HG03175 (cell line): ENCODE measurements at regions not wholly inside any gene's neighbourhood (a gene's known extent, or its start where the extent isn't known, plus 50 kb on each side); places are given as distances from the start of the nearest gene placed in this dataset.
"Not testable (repeated sequence)": the region's sequence is repeated elsewhere in the genome, so short reads cannot be mapped to it uniquely, and the experiment has no call there.

Experiments used
- ATAC-seq: cut with Tn5 transposase; IDR thresholded peaks from one replicate; pipeline ENCODE4 v1.9.1; 2021; ENCODE audit warnings: mild to moderate bottlenecking, moderate library complexity; ENCODE audit not compliant: unreplicated experiment

- no peak for ATAC-seq
These were observed 165.5 kb upstream of the NFIA start for GRCh38 chr1:60916906-60917305.

- no peak for ATAC-seq
These were observed 166.2 kb upstream of the NFIA start for GRCh38 chr1:60916199-60916598.

GRCh38 chr1:60915441-60915840 lies 166.9 kb upstream of the NFIA start:
- no peak for ATAC-seq

- no peak for ATAC-seq
These were observed 167.4 kb upstream of the NFIA start for GRCh38 chr1:60914982-60915381.

- not testable (repeated sequence) for ATAC-seq
These were observed 168.7 kb upstream of the NFIA start for GRCh38 chr1:60913708-60914107.

- no peak for ATAC-seq
These were observed 169.3 kb upstream of the NFIA start for GRCh38 chr1:60913039-60913438.

GRCh38 chr1:60911966-60912697 lies 170.2 kb upstream of the NFIA start:
- no peak for ATAC-seq

- no peak for ATAC-seq
These were observed 174.2 kb upstream of the NFIA start for GRCh38 chr1:60908159-60908558.

- ATAC-seq = no peak
These were observed 175.8 kb upstream of the NFIA start for GRCh38 chr1:60906526-60906925.

GRCh38 chr1:60906039-60906438 lies 176.3 kb upstream of the NFIA start:
- ATAC-seq = no peak

- ATAC-seq = no peak
These were observed 178.1 kb upstream of the NFIA start for GRCh38 chr1:60904099-60904851.

GRCh38 chr1:60903591-60903990 lies 178.8 kb upstream of the NFIA start:
- no peak for ATAC-seq

GRCh38 chr1:60899464-60899863 lies 182.9 kb upstream of the NFIA start:
- no peak for ATAC-seq

GRCh38 chr1:60898987-60899386 lies 183.4 kb upstream of the NFIA start:
- ATAC-seq = no peak

- ATAC-seq = no peak
These were observed 183.9 kb upstream of the NFIA start for GRCh38 chr1:60898413-60898812.

GRCh38 chr1:60896701-60897363 lies 185.5 kb upstream of the NFIA start:
- no peak for ATAC-seq

- ATAC-seq = no peak
These were observed 186.7 kb upstream of the NFIA start for GRCh38 chr1:60895701-60896100.

- no peak for ATAC-seq
These were observed 187.1 kb upstream of the NFIA start for GRCh38 chr1:60895252-60895651.

GRCh38 chr1:60894741-60895140 lies 187.6 kb upstream of the NFIA start:
- no peak for ATAC-seq

- no peak for ATAC-seq
These were observed 188.2 kb upstream of the NFIA start for GRCh38 chr1:60894130-60894529.

- ATAC-seq = no peak
These were observed 189.0 kb upstream of the NFIA start for GRCh38 chr1:60893136-60893930.
